Testis (tissue), 2 donors: ENCODE measurements at regions not wholly inside any gene's neighbourhood (a gene's known extent, or its start where the extent isn't known, plus 50 kb on each side); places are given as distances from the start of the nearest gene placed in this dataset.

Experiments used
- POLR2A ChIP-seq: fragments of 450-650 bp; IDR thresholded peaks from one replicate; pipeline ENCODE4 v1.6.1; 2017; ENCODE audit warnings: antibody characterized with exemption, mild to moderate bottlenecking, moderate library complexity
- TF ChIP-seq, protein P1 (sequence below), 3 experiments: fragments of 450-650 bp in 2 of 3; fragments of 200-600 bp in 1 of 3; sonication (generic) in 1 of 3; IDR thresholded peaks; one replicate each; pipeline ENCODE4 v1.5.1; 2016 to 2019; ENCODE audit warnings: antibody characterized with exemption in 3 of 3, mild to moderate bottlenecking in 2 of 3, moderate library complexity in 1 of 3

DNA sequence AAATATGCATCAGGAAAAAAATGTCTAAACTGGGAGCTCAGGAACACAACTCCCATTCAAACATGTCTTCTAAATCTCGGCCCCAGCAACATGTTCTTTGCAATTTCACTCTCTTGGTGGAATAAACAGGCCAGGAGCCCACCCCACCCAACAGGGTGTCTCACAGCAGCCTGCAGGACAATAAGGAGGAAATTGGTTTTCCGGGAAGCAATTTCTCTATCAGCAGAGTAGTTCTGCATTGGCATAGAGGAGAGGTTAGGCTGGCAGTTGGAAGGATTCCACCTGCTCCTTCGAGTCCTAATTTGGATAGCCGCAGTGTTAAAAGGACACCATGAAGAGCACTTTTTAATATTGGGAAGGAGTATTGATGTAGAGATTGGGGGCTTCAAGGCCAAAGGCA is 55.9 kb upstream of the BARX2 start:
- TF ChIP-seq, protein P1, sequence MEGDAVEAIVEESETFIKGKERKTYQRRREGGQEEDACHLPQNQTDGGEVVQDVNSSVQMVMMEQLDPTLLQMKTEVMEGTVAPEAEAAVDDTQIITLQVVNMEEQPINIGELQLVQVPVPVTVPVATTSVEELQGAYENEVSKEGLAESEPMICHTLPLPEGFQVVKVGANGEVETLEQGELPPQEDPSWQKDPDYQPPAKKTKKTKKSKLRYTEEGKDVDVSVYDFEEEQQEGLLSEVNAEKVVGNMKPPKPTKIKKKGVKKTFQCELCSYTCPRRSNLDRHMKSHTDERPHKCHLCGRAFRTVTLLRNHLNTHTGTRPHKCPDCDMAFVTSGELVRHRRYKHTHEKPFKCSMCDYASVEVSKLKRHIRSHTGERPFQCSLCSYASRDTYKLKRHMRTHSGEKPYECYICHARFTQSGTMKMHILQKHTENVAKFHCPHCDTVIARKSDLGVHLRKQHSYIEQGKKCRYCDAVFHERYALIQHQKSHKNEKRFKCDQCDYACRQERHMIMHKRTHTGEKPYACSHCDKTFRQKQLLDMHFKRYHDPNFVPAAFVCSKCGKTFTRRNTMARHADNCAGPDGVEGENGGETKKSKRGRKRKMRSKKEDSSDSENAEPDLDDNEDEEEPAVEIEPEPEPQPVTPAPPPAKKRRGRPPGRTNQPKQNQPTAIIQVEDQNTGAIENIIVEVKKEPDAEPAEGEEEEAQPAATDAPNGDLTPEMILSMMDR (IDR thresholded peaks at IDR 0.05) = no peak
- TF ChIP-seq POLR2A = no peak
